Mesendoderm (in vitro differentiated cells): ENCODE measurements at regions not wholly inside any gene's neighbourhood (a gene's known extent, or its start where the extent isn't known, plus 50 kb on each side); places are given as distances from the start of the nearest gene placed in this dataset.

Experiments
- DNase-seq: peaks from one replicate; pipeline ENCODE4 v3.0.0; 2013
- H2AK5ac ChIP-seq: 2 replicates; pipeline ENCODE4 v1.6.1; 2013; ENCODE audit warnings: low read length, inconsistent platforms
- H2BK120ac ChIP-seq: 2 replicates; pipeline ENCODE4 v1.6.1; 2013; ENCODE audit warnings: low read depth, mild to moderate bottlenecking, low read length, moderate library complexity, mixed read lengths
- H2BK15ac ChIP-seq: replicated peaks from 2 replicates; pipeline ENCODE4 v1.6.1; 2013; ENCODE audit warnings: low read depth, mild to moderate bottlenecking, moderate library complexity
- H2BK5ac ChIP-seq: 2 replicates; pipeline ENCODE4 v1.6.1; 2013; ENCODE audit warnings: low read length, inconsistent platforms
- H3K18ac ChIP-seq: 2 replicates; pipeline ENCODE4 v1.6.1; 2013; ENCODE audit warnings: mild to moderate bottlenecking, low read length, mixed read lengths
- H3K23ac ChIP-seq: one replicate; pipeline ENCODE4 v1.6.1; 2013; ENCODE audit warnings: low read length
- H3K27ac ChIP-seq: 2 replicates; pipeline ENCODE4 v1.5.1; 2013; ENCODE audit warnings: low read depth, mild to moderate bottlenecking, inconsistent platforms, low read length, moderate library complexity
- H3K27me3 ChIP-seq: 2 replicates; pipeline ENCODE4 v1.6.1; 2013; ENCODE audit warnings: low read length, control low read depth, mild to moderate bottlenecking, inconsistent platforms; ENCODE audit not compliant: insufficient read depth, poor library complexity
- H3K36me3 ChIP-seq: 2 replicates; pipeline ENCODE4 v1.6.1; 2013; ENCODE audit warnings: low read length, inconsistent platforms; ENCODE audit not compliant: control insufficient read depth, insufficient read depth
- H3K4ac ChIP-seq: one replicate; pipeline ENCODE4 v1.6.1; 2013; ENCODE audit warnings: low read depth, mild to moderate bottlenecking, low read length, moderate library complexity
- H3K4me1 ChIP-seq: 2 replicates; pipeline ENCODE4 v1.6.1; 2013; ENCODE audit warnings: low read depth, low read length, inconsistent platforms; ENCODE audit not compliant: control insufficient read depth
- H3K4me2 ChIP-seq: 2 replicates; pipeline ENCODE4 v1.6.1; 2013; ENCODE audit warnings: low read length
- H3K4me3 ChIP-seq: 2 replicates; pipeline ENCODE4 v1.5.1; 2013; ENCODE audit warnings: mild to moderate bottlenecking, low read length
- H3K56ac ChIP-seq: one replicate; pipeline ENCODE4 v1.6.1; 2013; ENCODE audit warnings: low read length
- H3K79me1 ChIP-seq: 2 replicates; pipeline ENCODE4 v1.6.1; 2013; ENCODE audit warnings: low read length, inconsistent platforms
- H3K79me2 ChIP-seq: 2 replicates; pipeline ENCODE4 v1.6.1; 2013; ENCODE audit warnings: mild to moderate bottlenecking, low read length; ENCODE audit not compliant: control insufficient read depth, insufficient read depth
- H3K9ac ChIP-seq: 2 replicates; pipeline ENCODE4 v1.6.1; 2013; ENCODE audit warnings: low read length, inconsistent platforms
- H4K5ac ChIP-seq: one replicate; pipeline ENCODE4 v1.6.1; 2013; ENCODE audit warnings: low read length
- H4K8ac ChIP-seq: one replicate; pipeline ENCODE4 v1.6.1; 2013; ENCODE audit warnings: low read depth, mild to moderate bottlenecking, control low read depth, low read length, moderate library complexity
- WGBS: extraction: QIAGEN DNeasy Blood & Tissue Kit; methylation state at CpG from one replicate; pipeline ENCODE4 v1.1.7; 2013; ENCODE audit warnings: low lambda C conversion rate, missing lambda C conversion rate; ENCODE audit not compliant: insufficient coverage; ENCODE audit errors: extremely low coverage; 5-methylcytosine and 5-hydroxymethylcytosine counted together

DNA sequence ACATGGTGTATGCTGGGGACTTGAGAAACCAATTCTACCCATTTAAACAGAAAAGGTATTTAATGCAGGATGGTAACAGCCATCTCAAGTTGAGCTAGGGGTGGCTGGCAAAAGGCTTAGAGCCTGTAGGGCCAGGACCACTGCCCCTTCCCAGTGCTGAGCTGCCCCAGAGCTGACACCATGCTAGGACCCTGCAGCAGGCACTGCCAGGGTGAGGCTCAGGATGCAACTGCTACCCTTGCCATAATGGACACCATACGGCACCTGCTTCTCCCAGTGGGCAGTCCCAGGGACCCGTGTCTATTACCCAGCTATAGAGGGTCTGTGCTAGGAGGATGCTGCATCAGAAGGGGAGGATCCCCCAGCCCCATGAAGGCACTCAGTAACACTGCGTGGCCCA lies 160.7 kb upstream of the ADCY1 start:
- Histone ChIP-seq H3K18ac (no peak overlapping the region), H3K4me3 (no peak overlapping the region), H3K27ac (no peak overlapping the region), H2AK5ac (no peak overlapping the region), H3K79me2 (no peaks in the 10 kb centered on the region), H3K56ac (no peak overlapping the region), H2BK120ac (no peak overlapping the region), H3K23ac (no peak overlapping the region), H3K36me3 (no peaks in the 10 kb centered on the region), H3K27me3 (no peaks in the 10 kb centered on the region), H3K79me1 (no peaks in the 10 kb centered on the region), H2BK15ac (no peak overlapping the region), H4K5ac (no peak overlapping the region), H3K4me1 (no peaks in the 10 kb centered on the region), H4K8ac (no peak overlapping the region), H2BK5ac (no peak overlapping the region), H3K4me2 (no peak overlapping the region), H3K4ac (no peak overlapping the region), H3K9ac (no peak overlapping the region)
- no peak for DNase-seq
- no CpG with 5 or more reads among the region's 3 CpGs for WGBS

DNA sequence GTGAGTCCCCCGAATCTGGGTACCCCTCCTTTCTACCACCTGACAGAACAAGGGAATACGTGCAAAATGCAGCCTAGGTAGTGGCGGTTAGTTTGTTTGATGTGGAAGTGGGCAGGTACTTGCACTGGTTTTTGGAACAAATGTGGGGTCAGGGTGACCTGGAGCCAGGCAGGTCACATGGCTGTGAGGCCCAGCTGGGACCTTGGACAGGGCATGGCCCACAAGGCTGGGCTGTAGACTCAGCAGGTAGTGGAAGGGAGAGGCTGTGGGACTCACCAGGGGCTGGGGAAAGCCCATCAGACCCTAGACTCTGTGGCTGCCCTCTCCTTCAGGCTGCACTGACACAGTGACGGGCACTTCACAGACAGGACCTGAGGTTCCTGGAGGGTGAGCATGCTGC lies 159.9 kb upstream of the ADCY1 start:
- no peak overlapping the region for H3K4me3 ChIP-seq
- H3K79me2 ChIP-seq: no peaks in the 10 kb centered on the region
- no peak overlapping the region for H4K5ac ChIP-seq
- H3K4ac ChIP-seq: no peak overlapping the region
- no peak overlapping the region for H2AK5ac ChIP-seq
- H3K36me3 ChIP-seq: no peaks in the 10 kb centered on the region
- H3K18ac ChIP-seq: no peak overlapping the region
- no peak overlapping the region for H2BK15ac ChIP-seq
- no peaks in the 10 kb centered on the region for H3K27me3 ChIP-seq
- no CpG with 5 or more reads among the region's 4 CpGs for WGBS
- no peaks in the 10 kb centered on the region for H3K79me1 ChIP-seq
- no peak overlapping the region for H2BK5ac ChIP-seq
- H3K56ac ChIP-seq: no peak overlapping the region
- no peak overlapping the region for H3K9ac ChIP-seq
- DNase-seq: no peak
- no peak overlapping the region for H3K4me2 ChIP-seq
- H2BK120ac ChIP-seq: no peak overlapping the region
- no peak overlapping the region for H3K27ac ChIP-seq
- no peak overlapping the region for H3K23ac ChIP-seq
- H3K4me1 ChIP-seq: no peaks in the 10 kb centered on the region
- no peak overlapping the region for H4K8ac ChIP-seq

DNA sequence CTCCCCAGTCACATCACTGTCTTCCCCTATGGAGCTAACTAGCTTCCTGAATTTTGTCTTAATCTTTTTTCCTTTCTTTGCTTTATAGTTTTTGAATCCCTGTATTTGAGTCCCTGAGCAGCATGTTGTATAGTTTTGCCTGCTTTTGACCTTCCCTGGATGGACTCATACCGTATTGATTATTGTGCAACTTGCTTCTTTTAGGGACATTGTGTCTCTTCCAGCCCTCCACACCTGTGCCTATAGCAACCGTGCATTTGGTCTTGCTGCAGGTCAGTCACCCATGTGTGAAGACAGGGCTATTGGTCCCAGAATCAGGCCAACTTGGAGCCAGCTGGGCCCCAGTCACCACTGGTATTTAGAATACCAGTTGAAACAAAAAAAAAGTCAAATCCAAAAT lies 158.9 kb upstream of the ADCY1 start:
- H3K36me3 ChIP-seq: no peaks in the 10 kb centered on the region
- H3K4me3 ChIP-seq: no peak overlapping the region
- H3K79me1 ChIP-seq: no peaks in the 10 kb centered on the region
- H2BK5ac ChIP-seq: no peak overlapping the region
- no peak overlapping the region for H3K4ac ChIP-seq
- no peaks in the 10 kb centered on the region for H3K79me2 ChIP-seq
- H2BK120ac ChIP-seq: no peak overlapping the region
- no peaks in the 10 kb centered on the region for H3K4me1 ChIP-seq
- no peak overlapping the region for H3K4me2 ChIP-seq
- no peak overlapping the region for H3K56ac ChIP-seq
- H3K18ac ChIP-seq: no peak overlapping the region
- H4K8ac ChIP-seq: no peak overlapping the region
- H3K27ac ChIP-seq: no peak overlapping the region
- H2BK15ac ChIP-seq: no peak overlapping the region
- no peak overlapping the region for H3K23ac ChIP-seq
- no peak overlapping the region for H3K9ac ChIP-seq
- H3K27me3 ChIP-seq: no peaks in the 10 kb centered on the region
- DNase-seq: no peak
- H2AK5ac ChIP-seq: no peak overlapping the region
- WGBS: no CpG with 5 or more reads among the region's 2 CpGs
- H4K5ac ChIP-seq: no peak overlapping the region

DNA sequence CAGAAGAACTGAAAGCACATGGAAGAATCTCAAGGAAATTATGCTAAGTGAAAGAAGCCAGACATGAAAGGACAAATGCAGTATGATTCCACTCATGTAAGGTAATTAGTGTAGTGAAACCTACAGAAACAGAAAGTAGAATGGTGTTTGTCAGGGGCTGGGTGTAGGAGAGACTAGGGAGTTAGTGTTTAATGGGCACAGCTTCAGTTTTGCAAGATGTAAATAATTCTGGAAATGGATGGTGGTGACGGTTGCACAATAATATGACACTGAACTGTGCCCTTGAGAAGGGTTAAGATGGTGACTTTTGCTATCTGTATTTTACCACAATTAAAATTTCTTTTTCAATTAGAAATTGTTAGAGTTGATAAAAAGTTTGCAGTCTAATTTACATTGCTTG lies 157.3 kb upstream of the ADCY1 start:
- Histone ChIP-seq H3K79me2 (no peaks in the 10 kb centered on the region), H3K18ac (no peak overlapping the region), H3K23ac (no peak overlapping the region), H3K4me1 (no peaks in the 10 kb centered on the region), H3K79me1 (no peaks in the 10 kb centered on the region), H4K8ac (no peak overlapping the region), H3K27me3 (no peaks in the 10 kb centered on the region), H4K5ac (no peak overlapping the region), H2BK15ac (no peak overlapping the region), H3K4ac (no peak overlapping the region), H3K56ac (no peak overlapping the region), H3K27ac (no peak overlapping the region), H2AK5ac (no peak overlapping the region), H2BK120ac (no peak overlapping the region), H3K36me3 (no peaks in the 10 kb centered on the region), H2BK5ac (no peak overlapping the region), H3K4me3 (no peak overlapping the region), H3K4me2 (no peak overlapping the region), H3K9ac (no peak overlapping the region)
- DNase-seq: no peak
- no CpG with 5 or more reads among the region's 1 CpG for WGBS

DNA sequence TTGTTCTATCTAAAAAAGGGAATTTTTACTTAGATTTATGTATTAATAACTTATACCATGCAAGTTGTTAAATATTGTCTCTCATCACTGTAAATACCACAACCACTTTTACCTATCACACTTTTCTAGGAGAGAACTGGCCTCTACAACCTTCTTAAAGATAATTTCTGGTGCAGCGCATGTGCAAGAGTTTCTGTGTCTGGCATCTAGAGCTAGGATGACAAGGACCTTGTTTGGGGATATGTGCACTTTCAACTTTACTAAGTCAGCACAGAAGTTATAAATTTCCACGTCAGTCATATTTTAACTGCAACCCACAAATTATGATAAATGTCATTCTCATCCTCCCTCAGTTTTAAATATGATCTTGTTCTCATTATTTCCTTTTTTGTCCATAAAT lies 156.9 kb upstream of the ADCY1 start:
- Histone ChIP-seq H3K9ac (no peak overlapping the region), H3K4me3 (no peak overlapping the region), H2BK15ac (no peak overlapping the region), H3K18ac (no peak overlapping the region), H3K79me2 (no peaks in the 10 kb centered on the region), H3K23ac (no peak overlapping the region), H3K4me1 (no peaks in the 10 kb centered on the region), H3K79me1 (no peaks in the 10 kb centered on the region), H3K4ac (no peak overlapping the region), H3K4me2 (no peak overlapping the region), H2BK120ac (no peak overlapping the region), H4K8ac (no peak overlapping the region), H4K5ac (no peak overlapping the region), H2AK5ac (no peak overlapping the region), H3K36me3 (no peaks in the 10 kb centered on the region), H3K56ac (no peak overlapping the region), H3K27ac (no peak overlapping the region), H2BK5ac (no peak overlapping the region), H3K27me3 (no peaks in the 10 kb centered on the region)
- DNase-seq: no peak
- WGBS: no CpG with 5 or more reads among the region's 2 CpGs

DNA sequence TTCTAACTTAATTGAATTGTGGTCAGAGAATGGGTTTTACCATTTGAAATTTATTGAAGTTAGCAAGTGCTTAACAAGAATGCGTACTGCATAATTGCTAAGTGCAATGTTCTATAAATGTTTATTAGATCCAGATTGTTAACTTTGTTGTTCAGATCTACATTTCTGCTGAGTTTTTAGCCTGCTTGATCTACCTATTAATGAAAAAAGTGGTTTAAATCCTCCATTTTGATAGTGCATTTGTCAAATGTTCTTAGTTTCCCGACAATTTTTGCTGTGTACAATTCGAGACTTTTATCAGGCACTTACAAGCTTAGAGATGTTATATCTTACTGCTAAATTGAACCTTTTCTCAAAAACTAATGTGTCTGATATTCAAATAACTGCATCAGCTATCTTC lies 156.4 kb upstream of the ADCY1 start:
- H3K27ac ChIP-seq: no peak overlapping the region
- no peak overlapping the region for H2AK5ac ChIP-seq
- no peak overlapping the region for H3K9ac ChIP-seq
- H2BK15ac ChIP-seq: no peak overlapping the region
- no peaks in the 10 kb centered on the region for H3K36me3 ChIP-seq
- no peak overlapping the region for H2BK120ac ChIP-seq
- H3K4me3 ChIP-seq: no peak overlapping the region
- no peak overlapping the region for H4K8ac ChIP-seq
- H3K4ac ChIP-seq: no peak overlapping the region
- H3K27me3 ChIP-seq: no peaks in the 10 kb centered on the region
- H3K18ac ChIP-seq: no peak overlapping the region
- no peak overlapping the region for H4K5ac ChIP-seq
- no peaks in the 10 kb centered on the region for H3K79me1 ChIP-seq
- no peak for DNase-seq
- H2BK5ac ChIP-seq: no peak overlapping the region
- no peak overlapping the region for H3K56ac ChIP-seq
- H3K4me1 ChIP-seq: no peaks in the 10 kb centered on the region
- no peak overlapping the region for H3K4me2 ChIP-seq
- no peak overlapping the region for H3K23ac ChIP-seq
- H3K79me2 ChIP-seq: no peaks in the 10 kb centered on the region
- WGBS: no CpG with 5 or more reads among the region's 3 CpGs
